ENCODE measurements at regions not wholly inside any gene's neighbourhood (a gene's known extent, or its start where the extent isn't known, plus 50 kb on each side); places are given as distances from the start of the nearest gene placed in this dataset.

- ATAC-seq (no peak), DNase-seq (no peak)
- TF ChIP-seq CTCF (IDR thresholded peaks at IDR 0.05), result no peak
- Histone ChIP-seq H3K36me3 (no peaks in the 10 kb centered on the region), H3K27me3 (no peaks in the 10 kb centered on the region), H3K9me3 (no peaks in the 10 kb centered on the region), H3K4me3 (no peak overlapping the region), H3K4me1 (peaks cover 6% of the 10 kb centered on the region), H3K27ac (no peak overlapping the region)
- intact Hi-C loops (cut with DNase I), result no loop called here
These were observed 93.7 kb upstream of the SLC2A1 start for GRCh38 chr1:43052322-43052721.

GRCh38 chr1:43049481-43049880, 90.8 kb upstream of the SLC2A1 start:
- no peaks in the 10 kb centered on the region for H3K9me3 ChIP-seq
- no peak overlapping the region for H3K27ac ChIP-seq
- no peak for DNase-seq
- no peak overlapping the region for H3K4me3 ChIP-seq
- no peaks in the 10 kb centered on the region for H3K4me1 ChIP-seq
- no peaks in the 10 kb centered on the region for H3K27me3 ChIP-seq
- TF ChIP-seq CTCF (IDR thresholded peaks at IDR 0.05), result no peak
- no peak for ATAC-seq
- intact Hi-C loops (cut with DNase I), result no loop called here
- H3K36me3 ChIP-seq, result no peaks in the 10 kb centered on the region

- no peak for TF ChIP-seq CTCF (IDR thresholded peaks at IDR 0.05)
- ATAC-seq (no peak), DNase-seq (no peak)
- Histone ChIP-seq H3K9me3 (no peaks in the 10 kb centered on the region), H3K36me3 (no peaks in the 10 kb centered on the region), H3K27ac (no peak overlapping the region), H3K4me3 (no peak overlapping the region), H3K27me3 (no peaks in the 10 kb centered on the region), H3K4me1 (no peaks in the 10 kb centered on the region)
- intact Hi-C loops (cut with DNase I), result no loop called here
These were observed 89.9 kb upstream of the SLC2A1 start for GRCh38 chr1:43048601-43049011.

DNA sequence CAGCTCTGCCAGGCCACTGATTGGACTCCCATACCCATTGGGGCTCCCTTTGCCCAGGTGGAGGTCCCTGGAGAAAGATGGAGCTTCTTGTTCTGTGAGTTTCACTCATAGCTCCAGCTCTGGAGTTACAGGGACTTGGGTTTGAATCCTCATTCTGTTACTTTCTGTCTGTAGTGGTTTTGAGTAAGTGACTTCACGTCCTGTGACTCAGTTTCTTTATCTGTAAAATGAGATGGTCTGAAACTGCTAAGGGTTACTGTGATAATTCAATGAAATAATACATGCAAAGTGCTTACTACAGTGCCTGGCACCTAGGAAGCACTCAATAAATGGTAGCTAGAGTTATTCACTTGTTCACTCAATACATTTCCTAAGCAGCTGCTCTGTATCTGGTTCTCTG, 88.5 kb upstream of the SLC2A1 start:
- DNase-seq (no peak), ATAC-seq (no peak)
- TF ChIP-seq CTCF (IDR thresholded peaks at IDR 0.05), result no peak
- H3K9me3 ChIP-seq, result no peaks in the 10 kb centered on the region
- intact Hi-C loops (cut with DNase I), result no loop called here
- no peaks in the 10 kb centered on the region for H3K4me1 ChIP-seq
- no peaks in the 10 kb centered on the region for H3K36me3 ChIP-seq
- no peak overlapping the region for H3K4me3 ChIP-seq
- H3K27me3 ChIP-seq, result no peaks in the 10 kb centered on the region
- no peak overlapping the region for H3K27ac ChIP-seq

GRCh38 chr1:43044572-43045361, 86.1 kb upstream of the SLC2A1 start:
- H3K9me3 ChIP-seq, result no peaks in the 10 kb centered on the region
- H3K27ac ChIP-seq, result no peak overlapping the region
- H3K4me1 ChIP-seq, result no peaks in the 10 kb centered on the region
- DNase-seq (no peak), ATAC-seq (no peak)
- no peak overlapping the region for H3K4me3 ChIP-seq
- H3K36me3 ChIP-seq, result no peaks in the 10 kb centered on the region
- no peaks in the 10 kb centered on the region for H3K27me3 ChIP-seq
- TF ChIP-seq CTCF (IDR thresholded peaks at IDR 0.05), result no peak
- intact Hi-C loops (cut with DNase I), result no loop called here

DNA sequence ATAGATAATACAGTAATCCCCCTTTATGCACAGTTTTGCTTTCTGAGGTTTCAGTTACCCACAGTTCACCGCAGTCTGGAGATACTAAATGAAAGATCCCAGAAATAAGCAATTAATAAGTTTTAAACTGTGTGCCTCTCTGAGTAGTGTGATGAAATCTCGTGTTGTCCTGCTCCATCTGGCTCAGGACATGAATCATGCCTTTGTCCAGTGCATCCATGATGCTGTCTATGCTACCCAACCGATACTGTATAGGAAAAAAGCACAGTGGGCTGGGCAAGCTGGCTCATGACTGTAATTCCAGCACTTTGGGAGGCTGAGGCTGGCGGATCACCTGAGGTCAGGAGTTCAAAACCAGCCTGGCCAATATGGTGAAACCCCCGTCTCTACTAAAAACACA, 85.0 kb upstream of the SLC2A1 start:
- Histone ChIP-seq H3K27me3 (no peaks in the 10 kb centered on the region), H3K27ac (no peak overlapping the region), H3K36me3 (no peaks in the 10 kb centered on the region), H3K4me1 (no peaks in the 10 kb centered on the region), H3K9me3 (no peaks in the 10 kb centered on the region), H3K4me3 (no peak overlapping the region)
- ATAC-seq, result no peak
- intact Hi-C loops (cut with DNase I), result no loop called here
- no peak for DNase-seq
- TF ChIP-seq CTCF (IDR thresholded peaks at IDR 0.05), result no peak

Data from upper lobe of right lung (tissue), 1 donor.